ENCODE measurements at regions not wholly inside any gene's neighbourhood (a gene's known extent, or its start where the extent isn't known, plus 50 kb on each side); places are given as distances from the start of the nearest gene placed in this dataset.

- TF ChIP-seq CTCF (conservative IDR thresholded peaks at IDR 0.05) (no peak), EZH2 (IDR thresholded peaks at IDR 0.05; ENCODE audit: low read depth) (no peak)
Measured at GRCh38 chr10:8637640-8638039, 583.2 kb downstream of the GATA3 start.
